Trophoblast cell (in vitro differentiated cells and primary cell): ENCODE measurements at regions not wholly inside any gene's neighbourhood (a gene's known extent, or its start where the extent isn't known, plus 50 kb on each side); places are given as distances from the start of the nearest gene placed in this dataset.

Source experiments
- DNase-seq, 2 donors: peaks; one replicate each; pipeline ENCODE4 v3.0.0-alpha.2; 2016
- H2AFZ ChIP-seq: 2 replicates; pipeline ENCODE4 v1.6.1; 2013; ENCODE audit warnings: low read length, moderate library complexity, mild to moderate bottlenecking; ENCODE audit not compliant: insufficient read depth, poor library complexity
- H2AK5ac ChIP-seq: 2 replicates; pipeline ENCODE4 v1.6.1; 2013; ENCODE audit warnings: mild to moderate bottlenecking, low read length
- H2BK120ac ChIP-seq: 2 replicates; pipeline ENCODE4 v1.6.1; 2013; ENCODE audit warnings: low read length, mild to moderate bottlenecking, moderate library complexity; ENCODE audit not compliant: insufficient read depth, poor library complexity
- H2BK12ac ChIP-seq: 2 replicates; pipeline ENCODE4 v1.6.1; 2013; ENCODE audit warnings: mild to moderate bottlenecking, low read length, moderate library complexity
- H2BK5ac ChIP-seq: 2 replicates; pipeline ENCODE4 v1.6.1; 2013; ENCODE audit warnings: low read length, low read depth, moderate library complexity, mild to moderate bottlenecking; ENCODE audit not compliant: poor library complexity
- H3K14ac ChIP-seq: 2 replicates; pipeline ENCODE4 v1.6.1; 2013; ENCODE audit warnings: mild to moderate bottlenecking, low read length
- H3K18ac ChIP-seq: 2 replicates; pipeline ENCODE4 v1.6.1; 2013; ENCODE audit warnings: mild to moderate bottlenecking, low read length
- H3K23ac ChIP-seq: 2 replicates; pipeline ENCODE4 v1.6.1; 2013; ENCODE audit warnings: low read length
- H3K27ac ChIP-seq: 2 replicates; pipeline ENCODE4 v1.5.1; 2013; ENCODE audit warnings: low read depth, mild to moderate bottlenecking, inconsistent platforms, low read length, moderate library complexity
- H3K27me3 ChIP-seq: 2 replicates; pipeline ENCODE4 v1.6.1; 2013; ENCODE audit warnings: inconsistent platforms, mild to moderate bottlenecking, low read length, moderate library complexity; ENCODE audit not compliant: insufficient read depth
- H3K36me3 ChIP-seq, 2 experiments: 1 replicate in 1 of 2; 2 replicates in 1 of 2; pipeline ENCODE4 v1.6.1; 2013; ENCODE audit warnings: low read length in 2 of 2, mild to moderate bottlenecking in 2 of 2, moderate library complexity in 1 of 2; ENCODE audit not compliant: insufficient read depth in 2 of 2, control insufficient read depth in 1 of 2
- H3K4ac ChIP-seq: 2 replicates; pipeline ENCODE4 v1.6.1; 2013; ENCODE audit warnings: low read depth, mild to moderate bottlenecking, low read length, moderate library complexity
- H3K4me1 ChIP-seq, 2 experiments: 1 replicate in 1 of 2; 2 replicates in 1 of 2; pipeline ENCODE4 v1.6.1; 2013; ENCODE audit warnings: low read length in 2 of 2, mild to moderate bottlenecking in 2 of 2, moderate library complexity in 1 of 2; ENCODE audit not compliant: insufficient read depth in 2 of 2, control insufficient read depth in 1 of 2
- H3K4me2 ChIP-seq: 2 replicates; pipeline ENCODE4 v1.6.1; 2013; ENCODE audit warnings: inconsistent platforms, mild to moderate bottlenecking, low read length, moderate library complexity
- H3K4me3 ChIP-seq: 2 replicates; pipeline ENCODE4 v1.5.1; 2013; ENCODE audit warnings: mild to moderate bottlenecking, low read depth, low read length, inconsistent platforms
- H3K79me1 ChIP-seq: one replicate; pipeline ENCODE4 v1.6.1; 2013; ENCODE audit warnings: low read length
- H3K79me2 ChIP-seq: 2 replicates; pipeline ENCODE4 v1.6.1; 2013; ENCODE audit warnings: low read length, mild to moderate bottlenecking; ENCODE audit not compliant: control insufficient read depth, insufficient read depth, poor library complexity
- H3K9ac ChIP-seq: 2 replicates; pipeline ENCODE4 v1.6.1; 2013; ENCODE audit warnings: mild to moderate bottlenecking, low read length
- H3K9me3 ChIP-seq: 2 replicates; pipeline ENCODE4 v1.6.1; 2013; ENCODE audit warnings: low read depth, mild to moderate bottlenecking, control low read depth, inconsistent platforms, low read length; ENCODE audit not compliant: insufficient read depth
- H4K12ac ChIP-seq: 2 replicates; pipeline ENCODE4 v1.6.1; 2013; ENCODE audit warnings: low read depth, mild to moderate bottlenecking, low read length, moderate library complexity
- H4K8ac ChIP-seq: 2 replicates; pipeline ENCODE4 v1.6.1; 2013; ENCODE audit warnings: low read depth, mild to moderate bottlenecking, low read length, moderate library complexity
- H4K91ac ChIP-seq: one replicate; pipeline ENCODE4 v1.6.1; 2013; ENCODE audit warnings: low read depth, mild to moderate bottlenecking, low read length, moderate library complexity
- WGBS: extraction: QIAGEN DNeasy Blood & Tissue Kit; methylation state at CpG from one replicate; pipeline ENCODE4 v1.1.7; 2013; ENCODE audit warnings: missing lambda C conversion rate; ENCODE audit not compliant: insufficient read length, insufficient coverage; ENCODE audit errors: extremely low coverage; 5-methylcytosine and 5-hydroxymethylcytosine counted together

GRCh38 chr13:26953291-26953690 is 192.7 kb upstream of the GPR12 start:
- Histone ChIP-seq H3K27me3 (no peaks in the 10 kb centered on the region), H4K12ac (no peak overlapping the region), H3K4me2 (no peak overlapping the region), H3K4ac (no peak overlapping the region), H3K18ac (no peak overlapping the region), H2BK120ac (no peak overlapping the region), H3K9ac (no peak overlapping the region), H2AFZ (no peak overlapping the region), H2BK5ac (no peak overlapping the region), H2AK5ac (no peak overlapping the region), H3K4me3 (no peak overlapping the region), H3K27ac (no peak overlapping the region), H3K4me1 (no peaks in the 10 kb centered on the region), H4K91ac (no peak overlapping the region), H4K8ac (no peak overlapping the region), H2BK12ac (no peak overlapping the region), H3K23ac (no peak overlapping the region), H3K79me2 (no peaks in the 10 kb centered on the region), H3K79me1 (no peaks in the 10 kb centered on the region), H3K9me3 (peaks cover 2% of the 10 kb centered on the region), H3K36me3 (no peaks in the 10 kb centered on the region), H3K14ac (no peak overlapping the region)
- DNase-seq, result no peak
- no CpG with 5 or more reads among the region's 5 CpGs for WGBS

GRCh38 chr13:26952551-26953143 is 192.1 kb upstream of the GPR12 start:
- H3K18ac ChIP-seq, result no peak overlapping the region
- H3K79me1 ChIP-seq, result no peaks in the 10 kb centered on the region
- no peak overlapping the region for H3K4me3 ChIP-seq
- no peak overlapping the region for H3K27ac ChIP-seq
- H2BK12ac ChIP-seq, result no peak overlapping the region
- H3K9ac ChIP-seq, result no peak overlapping the region
- no peak overlapping the region for H2BK120ac ChIP-seq
- no peak overlapping the region for H3K14ac ChIP-seq
- no peak overlapping the region for H2AK5ac ChIP-seq
- no peak overlapping the region for H4K8ac ChIP-seq
- no peak overlapping the region for H2AFZ ChIP-seq
- no peak overlapping the region for H4K12ac ChIP-seq
- no peak overlapping the region for H4K91ac ChIP-seq
- WGBS, result no CpG with 5 or more reads among the region's 12 CpGs
- H3K36me3 ChIP-seq, result no peaks in the 10 kb centered on the region
- no peak overlapping the region for H3K23ac ChIP-seq
- no peak overlapping the region for H3K4ac ChIP-seq
- peaks cover 2% of the 10 kb centered on the region for H3K9me3 ChIP-seq
- H3K79me2 ChIP-seq, result no peaks in the 10 kb centered on the region
- DNase-seq, result no peak
- H2BK5ac ChIP-seq, result no peak overlapping the region
- H3K27me3 ChIP-seq, result no peaks in the 10 kb centered on the region
- no peak overlapping the region for H3K4me2 ChIP-seq
- H3K4me1 ChIP-seq, result no peaks in the 10 kb centered on the region

DNA sequence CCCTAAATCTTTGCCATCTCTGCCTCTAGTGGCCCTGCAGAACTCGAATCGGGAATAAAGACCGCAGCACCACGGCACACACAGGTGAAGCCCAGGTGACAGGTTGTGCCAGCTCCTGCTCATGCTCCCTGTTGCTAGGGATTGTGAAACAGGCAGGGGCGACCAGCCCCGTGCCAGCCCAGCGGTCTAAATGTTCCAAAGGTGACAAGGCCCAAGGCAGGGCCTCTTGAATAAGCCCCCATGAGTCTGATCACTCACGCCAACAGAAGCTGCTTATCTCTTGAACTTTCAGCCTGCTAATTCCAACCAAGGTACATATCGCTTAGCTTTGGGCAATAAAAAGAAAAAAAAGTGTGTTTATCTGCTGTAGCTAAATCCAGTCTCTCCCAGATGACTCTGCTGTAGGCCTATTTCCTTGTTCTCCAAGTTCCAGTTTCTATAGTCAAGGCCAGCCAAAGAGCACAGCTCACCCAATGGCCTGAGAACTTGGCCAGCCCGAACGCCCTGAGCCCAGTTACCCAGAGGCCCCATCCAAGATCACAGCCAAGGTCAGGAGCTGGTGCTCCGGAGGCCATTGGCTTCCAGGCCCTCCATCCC is 191.1 kb upstream of the GPR12 start:
- H3K27ac ChIP-seq, result no peak overlapping the region
- no peak overlapping the region for H4K12ac ChIP-seq
- H3K14ac ChIP-seq, result no peak overlapping the region
- no peak overlapping the region for H3K23ac ChIP-seq
- H3K27me3 ChIP-seq, result no peaks in the 10 kb centered on the region
- H2BK5ac ChIP-seq, result no peak overlapping the region
- no CpG with 5 or more reads among the region's 12 CpGs for WGBS
- DNase-seq, result no peak
- H3K4me1 ChIP-seq, result no peaks in the 10 kb centered on the region
- no peak overlapping the region for H2AK5ac ChIP-seq
- H3K18ac ChIP-seq, result no peak overlapping the region
- no peaks in the 10 kb centered on the region for H3K79me2 ChIP-seq
- H3K9ac ChIP-seq, result no peak overlapping the region
- no peak overlapping the region for H3K4ac ChIP-seq
- no peak overlapping the region for H2BK12ac ChIP-seq
- H4K8ac ChIP-seq, result no peak overlapping the region
- H2AFZ ChIP-seq, result no peak overlapping the region
- H4K91ac ChIP-seq, result no peak overlapping the region
- H3K9me3 ChIP-seq, result peaks cover 2% of the 10 kb centered on the region
- no peak overlapping the region for H2BK120ac ChIP-seq
- no peak overlapping the region for H3K4me2 ChIP-seq
- H3K79me1 ChIP-seq, result no peaks in the 10 kb centered on the region
- H3K36me3 ChIP-seq, result no peaks in the 10 kb centered on the region
- H3K4me3 ChIP-seq, result no peak overlapping the region

DNA sequence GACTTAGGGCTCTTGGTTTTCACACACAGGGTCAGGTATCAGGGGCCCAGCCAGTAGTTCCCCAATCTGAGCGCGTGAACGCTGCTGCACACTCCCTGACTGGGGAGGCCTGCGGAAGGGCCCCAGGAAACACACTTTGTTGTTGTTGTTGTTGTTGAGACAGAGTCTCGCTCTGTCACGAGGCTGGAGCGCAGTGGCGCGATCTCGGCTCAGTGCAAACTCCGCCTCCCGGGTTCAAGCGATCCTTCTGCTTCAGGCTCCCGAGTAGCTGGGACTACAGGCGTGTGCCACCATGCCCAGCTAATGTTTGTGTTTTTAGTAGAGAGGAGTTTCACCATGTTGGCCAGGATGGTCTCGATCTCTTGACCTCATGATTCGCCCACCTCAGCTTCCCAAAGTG is 190.4 kb upstream of the GPR12 start:
- H4K8ac ChIP-seq, result no peak overlapping the region
- H3K18ac ChIP-seq, result no peak overlapping the region
- no peaks in the 10 kb centered on the region for H3K79me1 ChIP-seq
- H2AK5ac ChIP-seq, result no peak overlapping the region
- H3K36me3 ChIP-seq, result no peaks in the 10 kb centered on the region
- H3K4me1 ChIP-seq, result no peaks in the 10 kb centered on the region
- no peak overlapping the region for H3K9ac ChIP-seq
- no peak overlapping the region for H3K4ac ChIP-seq
- DNase-seq, result no peak
- no peaks in the 10 kb centered on the region for H3K79me2 ChIP-seq
- no peak overlapping the region for H3K23ac ChIP-seq
- no peak overlapping the region for H3K4me2 ChIP-seq
- H2AFZ ChIP-seq, result no peak overlapping the region
- H2BK5ac ChIP-seq, result no peak overlapping the region
- peaks cover 2% of the 10 kb centered on the region for H3K9me3 ChIP-seq
- no peak overlapping the region for H3K14ac ChIP-seq
- no peak overlapping the region for H3K27ac ChIP-seq
- H3K4me3 ChIP-seq, result no peak overlapping the region
- H2BK120ac ChIP-seq, result no peak overlapping the region
- H4K91ac ChIP-seq, result no peak overlapping the region
- no peak overlapping the region for H4K12ac ChIP-seq
- H3K27me3 ChIP-seq, result no peaks in the 10 kb centered on the region
- no CpG with 5 or more reads among the region's 17 CpGs for WGBS
- no peak overlapping the region for H2BK12ac ChIP-seq
